ENCODE measurements at regions not wholly inside any gene's neighbourhood (a gene's known extent, or its start where the extent isn't known, plus 50 kb on each side); places are given as distances from the start of the nearest gene placed in this dataset.

DNA sequence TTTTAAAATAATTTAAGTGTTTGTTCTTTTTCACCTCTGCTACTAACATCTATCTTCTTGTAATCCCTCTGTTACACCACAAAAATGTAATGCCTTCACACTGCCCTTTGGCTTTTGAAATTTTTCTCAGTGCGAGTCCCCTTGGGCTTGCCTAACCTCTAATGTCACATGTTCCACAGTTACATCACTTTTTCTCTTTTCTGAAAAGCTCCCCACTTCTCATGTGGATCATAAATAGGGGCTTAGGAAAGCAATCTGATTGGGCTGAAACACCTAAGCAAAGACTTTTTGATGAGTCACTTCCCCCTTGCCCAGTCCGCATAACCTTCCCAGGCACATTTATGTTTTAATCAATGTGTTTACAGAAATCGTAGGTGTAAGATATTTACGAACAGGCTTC lies 288.2 kb downstream of the IPMK start:
- Mint-ChIP-seq H3K4me3 (no peak overlapping the region), H3K27me3 (no peaks in the 10 kb centered on the region), H3K9me3 (ENCODE audit: insufficient read depth) (no peaks in the 10 kb centered on the region), H3K27ac (no peak overlapping the region), H3K4me1 (no peaks in the 10 kb centered on the region)
- no peak overlapping the region for H3K4me3 ChIP-seq (ENCODE audit: control extremely low read depth in 1 of 5, extremely low read depth in 1 of 5, insufficient read depth in 1 of 5, low read depth in 2 of 5, low read length in 4 of 5)
- ChIA-PET POLR2A (no interaction called here), CTCF (no interaction called here)
- intact Hi-C loops (cut with micrococcal nuclease), result no loop called here
- H3K36me3 ChIP-seq (replicated peaks in 1 of 2; ENCODE audit: control extremely low read depth in 1 of 2, control insufficient read depth in 1 of 2, extremely low read depth in 1 of 2, insufficient read depth in 2 of 2, low read length in 1 of 2), result no peaks in the 10 kb centered on the region
- H4K20me1 ChIP-seq (ENCODE audit: control insufficient read depth, insufficient read depth, low read length, poor library complexity, severe bottlenecking), result no peaks in the 10 kb centered on the region
- TF ChIP-seq EZH2 (IDR thresholded peaks at IDR 0.05; ENCODE audit: borderline replicate concordance, insufficient read depth, low read depth, low read length, poor library complexity, severe bottlenecking), result no peak
- TF ChIP-seq, protein P1, sequence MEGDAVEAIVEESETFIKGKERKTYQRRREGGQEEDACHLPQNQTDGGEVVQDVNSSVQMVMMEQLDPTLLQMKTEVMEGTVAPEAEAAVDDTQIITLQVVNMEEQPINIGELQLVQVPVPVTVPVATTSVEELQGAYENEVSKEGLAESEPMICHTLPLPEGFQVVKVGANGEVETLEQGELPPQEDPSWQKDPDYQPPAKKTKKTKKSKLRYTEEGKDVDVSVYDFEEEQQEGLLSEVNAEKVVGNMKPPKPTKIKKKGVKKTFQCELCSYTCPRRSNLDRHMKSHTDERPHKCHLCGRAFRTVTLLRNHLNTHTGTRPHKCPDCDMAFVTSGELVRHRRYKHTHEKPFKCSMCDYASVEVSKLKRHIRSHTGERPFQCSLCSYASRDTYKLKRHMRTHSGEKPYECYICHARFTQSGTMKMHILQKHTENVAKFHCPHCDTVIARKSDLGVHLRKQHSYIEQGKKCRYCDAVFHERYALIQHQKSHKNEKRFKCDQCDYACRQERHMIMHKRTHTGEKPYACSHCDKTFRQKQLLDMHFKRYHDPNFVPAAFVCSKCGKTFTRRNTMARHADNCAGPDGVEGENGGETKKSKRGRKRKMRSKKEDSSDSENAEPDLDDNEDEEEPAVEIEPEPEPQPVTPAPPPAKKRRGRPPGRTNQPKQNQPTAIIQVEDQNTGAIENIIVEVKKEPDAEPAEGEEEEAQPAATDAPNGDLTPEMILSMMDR (IDR thresholded peaks at IDR 0.05), result no peak
- no peaks in the 10 kb centered on the region for H3K9me3 ChIP-seq (ENCODE audit: control extremely low read depth in 1 of 3, control insufficient read depth in 2 of 3, insufficient read depth in 1 of 3, low read length in 2 of 3)
- H2AFZ ChIP-seq (ENCODE audit: insufficient read depth, low read depth, low read length, poor library complexity, severe bottlenecking), result no peak overlapping the region
- no peaks in the 10 kb centered on the region for H3K4me1 ChIP-seq (ENCODE audit: control insufficient read depth in 2 of 2, insufficient read depth in 2 of 2, low read length in 2 of 2)
- no peak overlapping the region for H3K9ac ChIP-seq (ENCODE audit: low read length)
- H3K4me2 ChIP-seq (replicated peaks; ENCODE audit: low read depth, low read length, poor library complexity, severe bottlenecking), result no peak overlapping the region
- no peak for ATAC-seq (ENCODE audit: low read depth)
- H3K27me3 ChIP-seq (replicated peaks in 1 of 4; ENCODE audit: control extremely low read depth in 1 of 4, control insufficient read depth in 3 of 4, insufficient read depth in 4 of 4, low read length in 3 of 4), result no peaks in the 10 kb centered on the region
- 100% methylated on average over 1 of the region's 4 CpGs for WGBS (ENCODE audit: insufficient coverage)
- no peak for DNase-seq
- H3K27ac ChIP-seq (ENCODE audit: low read length in 2 of 2), result no peak overlapping the region
- H3K79me2 ChIP-seq (ENCODE audit: control insufficient read depth, insufficient read depth, low read length), result no peaks in the 10 kb centered on the region

DNA sequence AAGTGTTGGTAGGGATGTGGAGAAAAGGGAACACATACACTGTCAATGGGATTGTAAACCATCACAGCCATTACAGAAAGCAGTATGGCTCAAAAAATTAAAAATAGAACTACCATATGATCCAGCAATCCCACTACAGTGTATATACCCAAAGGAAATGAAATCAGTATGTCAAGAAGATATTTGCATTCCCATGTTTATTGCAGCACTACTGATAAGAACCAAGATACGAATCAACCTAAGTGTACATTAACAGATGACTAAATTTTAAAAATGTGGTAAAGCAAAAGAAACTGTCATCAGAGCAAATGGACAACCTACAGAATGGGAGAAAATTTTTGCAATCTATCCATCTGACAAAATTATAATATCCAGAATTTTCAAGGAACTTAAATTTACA lies 290.4 kb downstream of the IPMK start:
- Mint-ChIP-seq H3K4me3 (no peak overlapping the region), H3K9me3 (ENCODE audit: insufficient read depth) (no peaks in the 10 kb centered on the region), H3K27me3 (no peaks in the 10 kb centered on the region), H3K4me1 (no peaks in the 10 kb centered on the region), H3K27ac (no peak overlapping the region)
- H3K27ac ChIP-seq (ENCODE audit: low read length in 2 of 2), result no peak overlapping the region
- no peak overlapping the region for H2AFZ ChIP-seq (ENCODE audit: insufficient read depth, low read depth, low read length, poor library complexity, severe bottlenecking)
- DNase-seq (no peak), ATAC-seq (ENCODE audit: low read depth) (no peak)
- H3K27me3 ChIP-seq (replicated peaks in 1 of 4; ENCODE audit: control extremely low read depth in 1 of 4, control insufficient read depth in 3 of 4, insufficient read depth in 4 of 4, low read length in 3 of 4), result no peaks in the 10 kb centered on the region
- no CpG with 5 or more reads among the region's 1 CpG for WGBS (ENCODE audit: insufficient coverage)
- no peaks in the 10 kb centered on the region for H3K4me1 ChIP-seq (ENCODE audit: control insufficient read depth in 2 of 2, insufficient read depth in 2 of 2, low read length in 2 of 2)
- intact Hi-C loops (cut with micrococcal nuclease), result no loop called here
- no peaks in the 10 kb centered on the region for H3K9me3 ChIP-seq (ENCODE audit: control extremely low read depth in 1 of 3, control insufficient read depth in 2 of 3, insufficient read depth in 1 of 3, low read length in 2 of 3)
- POLR2A ChIA-PET, result no interaction called here
- no peak for TF ChIP-seq EZH2 (IDR thresholded peaks at IDR 0.05; ENCODE audit: borderline replicate concordance, insufficient read depth, low read depth, low read length, poor library complexity, severe bottlenecking)
- TF ChIP-seq, protein P1 (IDR thresholded peaks at IDR 0.05), result no peak
- CTCF ChIA-PET, result no interaction called here
- H3K4me2 ChIP-seq (replicated peaks; ENCODE audit: low read depth, low read length, poor library complexity, severe bottlenecking), result no peak overlapping the region
- no peak overlapping the region for H3K9ac ChIP-seq (ENCODE audit: low read length)
- no peaks in the 10 kb centered on the region for H3K36me3 ChIP-seq (replicated peaks in 1 of 2; ENCODE audit: control extremely low read depth in 1 of 2, control insufficient read depth in 1 of 2, extremely low read depth in 1 of 2, insufficient read depth in 2 of 2, low read length in 1 of 2)
- no peak overlapping the region for H3K4me3 ChIP-seq (ENCODE audit: control extremely low read depth in 1 of 5, extremely low read depth in 1 of 5, insufficient read depth in 1 of 5, low read depth in 2 of 5, low read length in 4 of 5)
- no peaks in the 10 kb centered on the region for H4K20me1 ChIP-seq (ENCODE audit: control insufficient read depth, insufficient read depth, low read length, poor library complexity, severe bottlenecking)
- no peaks in the 10 kb centered on the region for H3K79me2 ChIP-seq (ENCODE audit: control insufficient read depth, insufficient read depth, low read length)
